ENCODE measurements at regions not wholly inside any gene's neighbourhood (a gene's known extent, or its start where the extent isn't known, plus 50 kb on each side); places are given as distances from the start of the nearest gene placed in this dataset.

DNA sequence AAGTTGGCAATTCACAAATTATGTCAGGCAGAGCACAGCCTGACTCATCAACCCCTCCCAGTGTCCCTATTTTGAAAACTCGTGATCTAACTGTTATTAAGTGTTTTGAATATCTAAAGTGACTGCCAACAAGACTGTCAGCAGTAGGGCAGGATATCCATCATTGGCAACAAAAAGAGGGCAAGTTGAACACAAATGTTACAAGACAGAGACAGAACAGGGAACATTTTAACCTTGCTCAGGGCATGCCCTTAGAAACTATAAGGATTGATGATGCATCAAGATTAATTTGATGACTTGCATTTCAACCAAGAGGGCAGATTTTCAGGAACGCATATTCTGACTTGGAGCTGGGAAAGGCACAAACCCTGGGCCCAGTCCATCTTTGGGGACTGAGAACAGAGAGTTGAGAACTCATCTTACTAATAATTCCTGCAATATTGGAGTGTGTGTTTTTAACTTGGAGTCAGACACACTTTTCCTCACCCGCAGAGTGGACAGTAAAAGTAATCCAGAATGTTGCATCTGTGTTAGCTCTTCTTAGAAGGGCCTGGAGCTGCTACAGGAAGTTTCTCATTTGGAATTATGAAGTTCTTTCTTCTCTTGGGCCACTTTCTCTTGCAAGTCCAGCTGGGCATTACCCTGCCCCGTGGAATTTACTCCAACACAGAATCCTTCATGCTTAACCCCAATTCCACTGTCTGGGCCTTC lies 317.2 kb downstream of the LTN1 start:
- H3K4me3 ChIP-seq (ENCODE audit: low read depth, low read length): no peak overlapping the region
- TF ChIP-seq, protein P1, sequence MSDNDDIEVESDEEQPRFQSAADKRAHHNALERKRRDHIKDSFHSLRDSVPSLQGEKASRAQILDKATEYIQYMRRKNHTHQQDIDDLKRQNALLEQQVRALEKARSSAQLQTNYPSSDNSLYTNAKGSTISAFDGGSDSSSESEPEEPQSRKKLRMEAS (IDR thresholded peaks at IDR 0.05; ENCODE audit: low read depth, low read length): no peak
- TF ChIP-seq, protein P2, sequence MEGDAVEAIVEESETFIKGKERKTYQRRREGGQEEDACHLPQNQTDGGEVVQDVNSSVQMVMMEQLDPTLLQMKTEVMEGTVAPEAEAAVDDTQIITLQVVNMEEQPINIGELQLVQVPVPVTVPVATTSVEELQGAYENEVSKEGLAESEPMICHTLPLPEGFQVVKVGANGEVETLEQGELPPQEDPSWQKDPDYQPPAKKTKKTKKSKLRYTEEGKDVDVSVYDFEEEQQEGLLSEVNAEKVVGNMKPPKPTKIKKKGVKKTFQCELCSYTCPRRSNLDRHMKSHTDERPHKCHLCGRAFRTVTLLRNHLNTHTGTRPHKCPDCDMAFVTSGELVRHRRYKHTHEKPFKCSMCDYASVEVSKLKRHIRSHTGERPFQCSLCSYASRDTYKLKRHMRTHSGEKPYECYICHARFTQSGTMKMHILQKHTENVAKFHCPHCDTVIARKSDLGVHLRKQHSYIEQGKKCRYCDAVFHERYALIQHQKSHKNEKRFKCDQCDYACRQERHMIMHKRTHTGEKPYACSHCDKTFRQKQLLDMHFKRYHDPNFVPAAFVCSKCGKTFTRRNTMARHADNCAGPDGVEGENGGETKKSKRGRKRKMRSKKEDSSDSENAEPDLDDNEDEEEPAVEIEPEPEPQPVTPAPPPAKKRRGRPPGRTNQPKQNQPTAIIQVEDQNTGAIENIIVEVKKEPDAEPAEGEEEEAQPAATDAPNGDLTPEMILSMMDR (IDR thresholded peaks at IDR 0.05; ENCODE audit: low read depth, low read length): no peak
- TF ChIP-seq POLR2A (IDR thresholded peaks at IDR 0.05; ENCODE audit: extremely low read depth, insufficient read length) (no peak), MYC (IDR thresholded peaks at IDR 0.05; ENCODE audit: low read depth, low read length) (no peak)
- DNase-seq (ENCODE audit: low read depth): no peak

DNA sequence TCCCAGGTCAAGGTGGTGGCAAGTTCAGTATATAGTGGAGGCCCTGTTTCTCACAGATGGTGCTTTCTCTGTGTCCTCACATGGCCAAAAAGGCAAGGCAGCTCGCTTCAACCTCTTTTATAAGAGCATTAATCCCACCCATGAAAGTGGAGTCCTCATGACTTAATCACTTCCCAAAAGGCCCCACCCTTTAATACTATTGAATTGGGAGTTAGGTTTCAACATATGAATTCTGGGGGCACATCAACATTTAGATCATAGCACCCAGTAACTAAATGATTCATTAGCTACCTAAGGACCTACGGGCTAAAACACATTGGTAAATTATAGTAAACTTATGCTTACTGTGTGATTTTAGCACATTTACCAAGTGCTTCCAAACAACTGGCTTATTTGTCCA lies 317.9 kb downstream of the LTN1 start:
- no peak overlapping the region for H3K4me3 ChIP-seq (ENCODE audit: low read depth, low read length)
- no peak for DNase-seq (ENCODE audit: low read depth)
- TF ChIP-seq, protein P1 (IDR thresholded peaks at IDR 0.05; ENCODE audit: low read depth, low read length): no peak
- TF ChIP-seq, protein P2 (IDR thresholded peaks at IDR 0.05; ENCODE audit: low read depth, low read length): no peak
- TF ChIP-seq MYC (IDR thresholded peaks at IDR 0.05; ENCODE audit: low read depth, low read length) (no peak), POLR2A (IDR thresholded peaks at IDR 0.05; ENCODE audit: extremely low read depth, insufficient read length) (no peak)

DNA sequence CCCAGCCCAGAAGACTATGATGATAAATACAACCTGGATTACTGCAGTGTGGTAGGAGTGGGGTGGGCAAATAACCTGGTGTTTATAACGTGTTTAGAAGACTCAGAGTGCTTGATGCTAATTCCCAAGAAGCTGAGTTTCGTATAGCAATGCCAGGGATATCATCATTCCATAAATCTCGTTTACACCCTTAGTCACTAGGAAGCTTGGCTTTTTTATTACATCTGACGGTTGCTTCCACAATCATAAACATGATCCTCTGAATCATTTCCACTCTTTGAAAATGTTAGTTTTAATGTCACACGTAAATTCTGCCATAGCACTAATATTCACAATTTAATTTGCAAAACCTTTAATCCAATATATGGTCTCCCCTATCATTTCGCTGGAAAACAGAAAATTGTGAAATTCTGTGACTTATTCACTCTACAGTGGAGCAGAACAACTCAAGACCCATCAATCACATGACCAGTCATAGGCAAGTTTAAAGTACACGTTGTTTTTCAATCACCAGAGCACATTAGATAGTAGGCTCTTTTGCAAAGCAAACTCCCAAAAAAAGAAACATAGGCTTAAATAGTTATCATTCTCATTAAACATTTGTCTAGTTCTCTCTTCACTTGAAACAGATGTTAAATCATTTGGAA lies 321.0 kb downstream of the LTN1 start:
- no peak overlapping the region for H3K4me3 ChIP-seq (ENCODE audit: low read depth, low read length)
- TF ChIP-seq MYC (IDR thresholded peaks at IDR 0.05; ENCODE audit: low read depth, low read length) (no peak), POLR2A (IDR thresholded peaks at IDR 0.05; ENCODE audit: extremely low read depth, insufficient read length) (no peak)
- TF ChIP-seq, protein P1 (IDR thresholded peaks at IDR 0.05; ENCODE audit: low read depth, low read length): no peak
- TF ChIP-seq, protein P2 (IDR thresholded peaks at IDR 0.05; ENCODE audit: low read depth, low read length): no peak
- no peak for DNase-seq (ENCODE audit: low read depth)

DNA sequence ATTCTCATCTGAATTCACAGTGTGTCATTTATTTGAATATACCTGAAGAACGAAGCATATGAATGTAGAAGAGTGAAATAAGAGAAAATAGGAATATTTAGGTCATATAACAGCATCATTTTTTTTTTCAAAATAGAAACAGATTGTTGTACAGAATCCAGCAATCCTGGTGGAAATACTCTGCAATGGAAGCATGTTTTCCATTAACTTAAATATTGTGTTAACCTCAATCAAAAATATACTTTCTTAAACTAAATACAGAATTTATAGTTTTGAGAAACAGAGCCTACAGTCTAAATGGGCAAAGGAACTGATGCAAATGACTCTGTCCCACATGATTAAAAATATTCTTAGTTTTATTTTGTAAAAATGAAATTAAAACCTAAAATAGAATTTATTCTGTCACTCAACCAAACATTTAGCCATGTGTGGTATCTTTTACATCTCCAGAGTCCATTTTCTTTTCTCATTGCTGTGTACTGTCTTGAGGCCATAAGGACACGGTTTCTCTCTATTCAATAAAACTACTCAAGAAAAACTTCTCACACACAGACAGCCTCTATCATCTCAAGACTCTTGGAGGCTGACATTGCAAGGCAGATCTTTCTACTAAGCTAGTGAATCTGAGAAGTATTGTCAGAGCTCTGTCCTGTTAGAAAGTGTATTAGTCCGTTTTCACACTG lies 322.6 kb downstream of the LTN1 start:
- H3K4me3 ChIP-seq (ENCODE audit: low read depth, low read length): no peak overlapping the region
- DNase-seq (ENCODE audit: low read depth): no peak
- TF ChIP-seq, protein P1 (IDR thresholded peaks at IDR 0.05; ENCODE audit: low read depth, low read length): no peak
- TF ChIP-seq POLR2A (IDR thresholded peaks at IDR 0.05; ENCODE audit: extremely low read depth, insufficient read length) (no peak), MYC (IDR thresholded peaks at IDR 0.05; ENCODE audit: low read depth, low read length) (no peak)
- TF ChIP-seq, protein P2 (IDR thresholded peaks at IDR 0.05; ENCODE audit: low read depth, low read length): no peak

DNA sequence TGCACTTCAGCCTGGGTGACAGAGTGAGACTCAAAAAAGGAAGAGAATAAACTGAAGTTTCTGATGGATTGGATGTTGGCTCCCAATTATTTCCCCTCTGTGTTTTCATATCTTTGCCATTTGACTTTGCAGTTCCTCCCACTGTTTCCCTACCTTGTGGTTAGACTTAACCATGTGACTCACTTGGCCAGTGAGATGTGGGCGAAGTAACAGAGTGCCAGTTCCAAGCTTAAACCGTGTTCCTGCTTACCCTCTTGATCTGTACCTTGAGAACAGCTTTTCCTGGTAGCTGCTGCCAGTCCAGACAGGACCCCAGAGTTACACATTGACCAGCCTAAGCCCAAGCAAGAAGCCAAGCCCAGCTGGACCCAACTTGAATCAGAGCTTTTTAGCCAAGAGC lies 323.4 kb downstream of the LTN1 start:
- no peak overlapping the region for H3K4me3 ChIP-seq (ENCODE audit: low read depth, low read length)
- DNase-seq (ENCODE audit: low read depth): peak; percentile 2
- TF ChIP-seq POLR2A (IDR thresholded peaks at IDR 0.05; ENCODE audit: extremely low read depth, insufficient read length) (no peak), MYC (IDR thresholded peaks at IDR 0.05; ENCODE audit: low read depth, low read length) (no peak)
- TF ChIP-seq, protein P2 (IDR thresholded peaks at IDR 0.05; ENCODE audit: low read depth, low read length): no peak
- TF ChIP-seq, protein P1 (IDR thresholded peaks at IDR 0.05; ENCODE audit: low read depth, low read length): no peak

Data from NB4 (cell line).